HepG2 (cell line): ENCODE measurements at regions not wholly inside any gene's neighbourhood (a gene's known extent, or its start where the extent isn't known, plus 50 kb on each side); places are given as distances from the start of the nearest gene placed in this dataset.

Experiments
- ATAC-seq: fragments of 200-7000 bp; cut with Tn5 transposase; 3 replicates; pipeline ENCODE4 v1.9.1; 2020; ENCODE audit warnings: mild to moderate bottlenecking, moderate library complexity
- BruUV-seq: library from RNA; stranded (reverse); fragments of 400-500 nt; replicated peaks from 2 replicates; lab custom pipeline; 2021; lab: Mats Ljungman, UMichigan
- CTCF ChIA-PET: fragments of 300-600 bp; formaldehyde crosslinking; extraction: SDS; loops from one replicate; lab custom pipeline; 2021; ENCODE audit warnings: low total read pairs, inconsistent platforms, low intra/inter-chr PET ratio; lab: Yijun Ruan, JAX
- POLR2A ChIA-PET: fragments of 350-600 bp; sonication (Branson Sonifier 250); formaldehyde crosslinking; loops from one replicate; lab custom pipeline; 2020; ENCODE audit warnings: antibody characterized with exemption, inconsistent platforms; lab: Yijun Ruan, JAX
- DNase-seq: peaks from one replicate; pipeline ENCODE4 v3.0.0-alpha.2; 2015; ENCODE audit warnings: low spot score
- FAIRE-seq: peaks from 3 replicates; lab custom pipeline; 2011; peaks lifted over from hg19 to GRCh38; lab: Jason Lieb, UNC
- H2AFZ ChIP-seq: one replicate; pipeline ENCODE4 v1.6.1; 2011; ENCODE audit warnings: low read length, inconsistent platforms
- H3K27ac ChIP-seq: fragments of 300-600 bp; 3 replicates; pipeline ENCODE4 v1.8.0; 2011; ENCODE audit warnings: mixed run types, mild to moderate bottlenecking, mixed read lengths, low read length, inconsistent platforms; ENCODE audit not compliant: insufficient read depth; ENCODE audit errors: extremely low read length
- H3K27me3 ChIP-seq, 2 experiments: fragments of 200-600 bp in 1 of 2; 2 replicates in 1 of 2; 3 replicates in 1 of 2; pipeline versions ENCODE4 v1.6.0 to v1.8.0; 2011; ENCODE audit warnings: low read length in 2 of 2, mild to moderate bottlenecking in 2 of 2, moderate library complexity in 2 of 2, inconsistent platforms in 1 of 2; ENCODE audit not compliant: insufficient read depth in 2 of 2, control insufficient read depth in 1 of 2
- H3K36me3 ChIP-seq, 2 experiments: fragments of 200-600 bp in 1 of 2; replicated peaks in 1 of 2; 2 replicates in 1 of 2; 3 replicates in 1 of 2; pipeline versions ENCODE4 v1.5.1 to v1.8.0; 2011; ENCODE audit warnings: low read length in 2 of 2, inconsistent platforms in 1 of 2; ENCODE audit not compliant: insufficient read depth in 2 of 2, control insufficient read depth in 1 of 2
- H3K4me1 ChIP-seq: 2 replicates; pipeline ENCODE4 v1.5.1; 2012; ENCODE audit warnings: low read length, inconsistent platforms; ENCODE audit not compliant: insufficient read depth
- H3K4me2 ChIP-seq: 2 replicates; pipeline ENCODE4 v1.6.0; 2011; ENCODE audit warnings: low read depth, low read length, inconsistent platforms
- H3K4me3 ChIP-seq, 3 experiments: fragments of 200-600 bp in 1 of 3; sonication (generic), shearing (Covaris generic) in 1 of 3; replicated peaks in 1 of 3; 2 replicates each; pipeline ENCODE4 v1.5.1; 2011 to 2016; ENCODE audit warnings: low read length in 3 of 3, inconsistent platforms in 2 of 3, low read depth in 2 of 3, mild to moderate bottlenecking in 2 of 3, control low read depth in 1 of 3, mixed read lengths in 1 of 3; ENCODE audit not compliant: insufficient read depth in 1 of 3
- H3K79me2 ChIP-seq: one replicate; pipeline ENCODE4 v1.6.1; 2011; ENCODE audit warnings: low read length, inconsistent platforms; ENCODE audit not compliant: insufficient read depth
- H3K9ac ChIP-seq: 2 replicates; pipeline ENCODE4 v1.6.0; 2011; ENCODE audit warnings: mild to moderate bottlenecking, low read depth, low read length, inconsistent platforms; ENCODE audit not compliant: insufficient read depth
- H3K9me3 ChIP-seq: 2 replicates; pipeline ENCODE4 v1.5.1; 2012; ENCODE audit warnings: mild to moderate bottlenecking, low read length
- H4K20me1 ChIP-seq: 2 replicates; pipeline ENCODE4 v1.6.0; 2011; ENCODE audit warnings: inconsistent platforms, mild to moderate bottlenecking, low read length, moderate library complexity; ENCODE audit not compliant: insufficient read depth
- ATF7-NPFF ChIP-seq: sonication (generic); formaldehyde crosslinking; IDR thresholded peaks from 2 replicates; pipeline ENCODE4 v1.8.1; 2023; ENCODE audit warnings: mild to moderate bottlenecking, low read depth, missing genetic modification reagents, moderate library complexity
- CAMTA2 ChIP-seq: sonication (generic); formaldehyde crosslinking; IDR thresholded peaks from 2 replicates; pipeline ENCODE4 v1.4.0; 2020; ENCODE audit warnings: mild to moderate bottlenecking, missing genetic modification reagents, borderline replicate concordance
- CBX5 ChIP-seq: sonication (generic); formaldehyde crosslinking; IDR thresholded peaks from 2 replicates; pipeline ENCODE4 v1.4.0; 2020; ENCODE audit warnings: missing genetic modification reagents, borderline replicate concordance
- CEBPG ChIP-seq: IDR thresholded peaks from 2 replicates; pipeline ENCODE4 v1.6.1; 2016
- FOXO4 ChIP-seq: sonication (generic); formaldehyde crosslinking; conservative IDR thresholded peaks from 2 replicates; pipeline ENCODE4 v1.8.1; 2023; ENCODE audit warnings: missing genetic modification reagents
- FOXP4 ChIP-seq: sonication (generic); formaldehyde crosslinking; IDR thresholded peaks from 2 replicates; pipeline ENCODE4 v1.4.0; 2020; ENCODE audit warnings: missing genetic modification reagents
- IKZF1 ChIP-seq: fragments of 450-650 bp; IDR thresholded peaks from 2 replicates; pipeline ENCODE4 v1.7.1; 2016
- ISX ChIP-seq: sonication (generic); formaldehyde crosslinking; conservative IDR thresholded peaks from 2 replicates; pipeline ENCODE4 v1.5.0; 2020; ENCODE audit warnings: missing genetic modification reagents
- KDM2A ChIP-seq: sonication (generic); formaldehyde crosslinking; IDR thresholded peaks from 2 replicates; pipeline ENCODE4 v1.4.0; 2020; ENCODE audit warnings: low read depth, missing genetic modification reagents, borderline replicate concordance
- NR0B2 ChIP-seq: sonication (generic); formaldehyde crosslinking; IDR thresholded peaks from 2 replicates; pipeline ENCODE4 v1.4.0; 2020; ENCODE audit warnings: mild to moderate bottlenecking, missing genetic modification reagents
- PLRG1 ChIP-seq: fragments of 450-650 bp; conservative IDR thresholded peaks from 2 replicates; pipeline ENCODE4 v1.6.1; 2016
- RAD21 ChIP-seq: fragments of 450-650 bp; formaldehyde crosslinking; IDR thresholded peaks from 2 replicates; pipeline ENCODE4 v1.5.0; 2020; ENCODE audit warnings: mild to moderate bottlenecking
- TSC22D2 ChIP-seq: sonication (generic); formaldehyde crosslinking; IDR thresholded peaks from 2 replicates; pipeline ENCODE4 v1.5.1; 2020; ENCODE audit warnings: missing genetic modification reagents, mild to moderate bottlenecking, borderline replicate concordance
- WGBS: methylation state at CpG from one replicate; pipeline ENCODE4 v1.1.6; 2017; ENCODE audit warnings: low lambda C conversion rate; 5-methylcytosine and 5-hydroxymethylcytosine counted together
- in situ Hi-C: cut with HindIII; loops from 2 replicates; pipeline ENCODE4 v1.10.0; 2017; ENCODE audit warnings: low pct_unique_long_range_greater_than_20kb; ENCODE audit not compliant: extremely low pct_ligation_motif_present
- intact Hi-C: fragments of 100-400 bp; cut with micrococcal nuclease; formaldehyde crosslinking; loops from one replicate; pipeline ENCODE4 v1.10.0; 2022; ENCODE audit not compliant: unreplicated experiment
- TF ChIP-seq, protein P1 (sequence below): sonication (generic); formaldehyde crosslinking; IDR thresholded peaks from 2 replicates; pipeline ENCODE4 v1.8.0; 2022; ENCODE audit warnings: mild to moderate bottlenecking, missing genetic modification reagents, moderate library complexity
- TF ChIP-seq, protein P2 (sequence below): sonication (generic); formaldehyde crosslinking; IDR thresholded peaks from 2 replicates; pipeline ENCODE4 v1.8.0; 2022; ENCODE audit warnings: missing genetic modification reagents, low read depth, mild to moderate bottlenecking, borderline replicate concordance

- TF ChIP-seq, protein P1, sequence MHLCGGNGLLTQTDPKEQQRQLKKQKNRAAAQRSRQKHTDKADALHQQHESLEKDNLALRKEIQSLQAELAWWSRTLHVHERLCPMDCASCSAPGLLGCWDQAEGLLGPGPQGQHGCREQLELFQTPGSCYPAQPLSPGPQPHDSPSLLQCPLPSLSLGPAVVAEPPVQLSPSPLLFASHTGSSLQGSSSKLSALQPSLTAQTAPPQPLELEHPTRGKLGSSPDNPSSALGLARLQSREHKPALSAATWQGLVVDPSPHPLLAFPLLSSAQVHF (CRISPR knock-in tag): no peak
- TF ChIP-seq, all 625 proteins: peak for 0
- no peak overlapping the region for H2AFZ ChIP-seq
- no peak overlapping the region for H3K4me3 ChIP-seq
- no TSS peak for BruUV-seq
- no peaks in the 10 kb centered on the region for H4K20me1 ChIP-seq
- 0% methylated on average over 1 of the region's 1 CpG for WGBS
- H3K4me2 ChIP-seq: no peak overlapping the region
- ChIA-PET POLR2A (no interaction called here), CTCF (no interaction called here)
- no peaks in the 10 kb centered on the region for H3K79me2 ChIP-seq
- no peak overlapping the region for H3K9ac ChIP-seq
- H3K27me3 ChIP-seq: no peaks in the 10 kb centered on the region
- H3K9me3 ChIP-seq: peaks cover 35% of the 10 kb centered on the region
- no peak overlapping the region for H3K27ac ChIP-seq
- no peak for FAIRE-seq
- no peak for ATAC-seq
- H3K36me3 ChIP-seq: no peaks in the 10 kb centered on the region
- H3K4me1 ChIP-seq: no peaks in the 10 kb centered on the region
- in situ Hi-C loops (no loop called here), intact Hi-C loops (no loop called here)
- no peak for DNase-seq
These were observed 415.7 kb upstream of the DAB1 start for GRCh38 chr1:57839526-57839925.

DNA sequence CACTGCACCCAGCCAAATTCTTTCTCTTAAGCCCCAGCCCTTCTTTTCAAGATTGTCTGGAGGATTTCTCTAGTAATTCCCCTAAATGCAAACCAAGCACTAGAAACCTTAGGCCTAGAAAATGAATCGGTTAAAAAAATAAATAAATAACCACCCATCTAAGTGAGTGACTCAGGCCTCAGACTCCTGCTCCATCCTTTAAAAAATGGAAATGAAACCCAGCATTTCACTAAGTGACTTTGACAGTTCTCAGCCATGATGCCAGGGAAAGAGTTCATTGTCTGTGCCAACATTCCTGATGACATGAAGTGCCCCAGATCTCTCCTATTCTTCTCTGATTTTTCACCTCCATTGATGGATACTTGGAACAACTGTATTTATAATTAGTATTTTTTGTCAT, 415.2 kb upstream of the DAB1 start:
- DNase-seq: no peak
- Histone ChIP-seq H3K79me2 (no peaks in the 10 kb centered on the region), H2AFZ (no peak overlapping the region), H3K27ac (no peak overlapping the region), H3K27me3 (no peaks in the 10 kb centered on the region), H3K4me2 (no peak overlapping the region), H3K4me1 (no peaks in the 10 kb centered on the region), H3K36me3 (no peaks in the 10 kb centered on the region), H4K20me1 (no peaks in the 10 kb centered on the region), H3K9me3 (peaks cover 35% of the 10 kb centered on the region), H3K4me3 (no peak overlapping the region), H3K9ac (no peak overlapping the region)
- intact Hi-C loops (no loop called here), in situ Hi-C loops (no loop called here)
- POLR2A ChIA-PET: no interaction called here
- CTCF ChIA-PET: no interaction called here
- BruUV-seq: no TSS peak
- WGBS: 45% methylated on average over 1 of the region's 1 CpG
- no peak for FAIRE-seq
- no peak for ATAC-seq
- no peak for TF ChIP-seq TSC22D2 (CRISPR knock-in tag)
- no peak for TF ChIP-seq FOXO4 (CRISPR knock-in tag)
- no peak for TF ChIP-seq CEBPG (CRISPR knock-in tag)
- no peak for TF ChIP-seq ISX (CRISPR knock-in tag)
- no peak for TF ChIP-seq CAMTA2 (CRISPR knock-in tag)
- no peak for TF ChIP-seq ATF7-NPFF (CRISPR knock-in tag)
- TF ChIP-seq KDM2A (CRISPR knock-in tag): no peak
- no peak for TF ChIP-seq NR0B2 (CRISPR knock-in tag)
- TF ChIP-seq RAD21 (CRISPR knock-in tag): no peak
- TF ChIP-seq, protein P2, sequence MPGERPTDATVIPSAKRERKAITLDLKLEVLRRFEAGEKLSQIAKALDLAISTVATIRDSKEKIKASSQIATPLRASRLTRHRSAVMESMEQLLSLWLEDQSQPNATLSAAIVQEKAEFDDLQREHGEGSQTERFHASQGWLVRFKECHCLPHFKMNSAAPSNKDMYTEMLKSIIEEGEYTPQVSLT: no peak
- TF ChIP-seq PLRG1: no peak
- TF ChIP-seq CBX5 (CRISPR knock-in tag): no peak
- TF ChIP-seq IKZF1: no peak
- no peak for TF ChIP-seq FOXP4
